HCEC 1CT (cell line): ENCODE measurements at regions not wholly inside any gene's neighbourhood (a gene's known extent, or its start where the extent isn't known, plus 50 kb on each side); places are given as distances from the start of the nearest gene placed in this dataset.
A peak's percentile ranks its signal among the peaks of the same experiment; 100 is the strongest.
"Not testable (repeated sequence)": the region's sequence is repeated elsewhere in the genome, so short reads cannot be mapped to it uniquely, and the experiment has no call there.

Experiments
- DNase-seq: peaks from one replicate; pipeline ENCODE4 v3.0.0-alpha.2; 2017

GRCh38 chr2:150097402-150097801 is 390.1 kb downstream of the RND3 start:
- no peak for DNase-seq

GRCh38 chr2:150095361-150096095 is 391.9 kb downstream of the RND3 start:
- no peak for DNase-seq

GRCh38 chr2:150091846-150092245 is 395.6 kb downstream of the RND3 start:
- no peak for DNase-seq

GRCh38 chr2:150090031-150090430 is 397.4 kb downstream of the RND3 start:
- DNase-seq = no peak

GRCh38 chr2:150088538-150088937 is 398.9 kb downstream of the RND3 start:
- no peak for DNase-seq

- DNase-seq = no peak
Measured at GRCh38 chr2:150085478-150085877, 402.0 kb downstream of the RND3 start.

GRCh38 chr2:150081775-150082481 is 405.5 kb downstream of the RND3 start:
- DNase-seq = peak; percentile 8

- DNase-seq = peak; percentile 80
Measured at GRCh38 chr2:150076281-150076680, 411.2 kb downstream of the RND3 start.

- DNase-seq = peak; percentile 91
Measured at GRCh38 chr2:150075831-150076230, 411.6 kb downstream of the RND3 start.

- no peak for DNase-seq
Measured at GRCh38 chr2:150066490-150066889, 421.0 kb downstream of the RND3 start.

- no peak for DNase-seq
Measured at GRCh38 chr2:150063931-150064548, 423.4 kb downstream of the RND3 start.

GRCh38 chr2:150063432-150063889 is 424.0 kb downstream of the RND3 start:
- DNase-seq = peak; percentile 89

- DNase-seq = no peak
Measured at GRCh38 chr2:150062416-150062815, 425.1 kb downstream of the RND3 start.

GRCh38 chr2:150060341-150060740 is 427.1 kb downstream of the RND3 start:
- DNase-seq = no peak

- not testable (repeated sequence) for DNase-seq
Measured at GRCh38 chr2:150059676-150060075, 427.8 kb downstream of the RND3 start.

GRCh38 chr2:150052457-150052856 is 435.0 kb downstream of the RND3 start:
- DNase-seq = no peak

GRCh38 chr2:150051004-150051403 is 436.5 kb downstream of the RND3 start:
- DNase-seq = no peak

- no peak for DNase-seq
Measured at GRCh38 chr2:150050036-150050435, 437.4 kb downstream of the RND3 start.

GRCh38 chr2:150047620-150048222 is 439.7 kb downstream of the RND3 start:
- no peak for DNase-seq

- no peak for DNase-seq
Measured at GRCh38 chr2:150046810-150047209, 440.7 kb downstream of the RND3 start.

- no peak for DNase-seq
Measured at GRCh38 chr2:150046211-150046610, 441.3 kb downstream of the RND3 start.

- DNase-seq = no peak
Measured at GRCh38 chr2:150045601-150046000, 441.9 kb downstream of the RND3 start.

GRCh38 chr2:150043172-150043500 is 444.3 kb downstream of the RND3 start:
- DNase-seq = no peak
